GM19043 (cell line): ENCODE measurements at regions not wholly inside any gene's neighbourhood (a gene's known extent, or its start where the extent isn't known, plus 50 kb on each side); places are given as distances from the start of the nearest gene placed in this dataset.

Source experiments
- ATAC-seq: cut with Tn5 transposase; IDR thresholded peaks from one replicate; pipeline ENCODE4 v1.9.1; 2021; ENCODE audit warnings: low read depth; ENCODE audit not compliant: unreplicated experiment

DNA sequence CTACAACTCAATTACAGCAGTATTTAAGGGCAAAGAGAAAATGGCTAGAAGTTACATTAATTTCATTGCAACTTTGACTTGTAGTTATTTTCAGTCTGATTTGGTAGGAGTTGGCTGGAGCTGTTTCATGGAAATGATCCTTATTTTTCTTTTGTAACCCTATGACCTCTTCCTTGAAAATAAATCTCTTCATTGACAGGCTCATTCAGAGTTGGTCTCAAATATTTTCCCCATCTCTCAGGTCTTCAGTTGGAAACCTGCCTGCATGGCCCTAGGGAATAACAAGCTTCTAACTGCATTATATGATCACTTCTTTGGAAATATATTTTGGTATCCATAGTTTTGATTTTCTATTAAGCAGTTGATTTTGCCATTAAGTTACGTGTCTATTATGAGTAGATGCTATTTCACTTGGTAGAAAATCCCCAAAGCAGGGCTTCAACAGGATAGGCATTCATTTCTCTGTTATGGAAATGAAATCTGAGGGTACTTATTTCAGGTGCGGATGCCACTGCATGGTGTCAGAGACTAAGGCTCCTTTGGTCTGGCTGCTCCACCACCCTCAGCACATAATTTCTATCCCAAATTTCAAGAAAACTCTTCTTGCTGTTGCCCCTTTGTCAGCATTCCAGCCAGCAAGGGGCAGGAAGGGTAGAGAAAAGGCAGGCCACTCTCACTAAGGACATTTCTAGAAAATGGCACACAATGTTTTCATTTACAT is 502.5 kb downstream of the SPRY1 start:
- ATAC-seq, result no peak

DNA sequence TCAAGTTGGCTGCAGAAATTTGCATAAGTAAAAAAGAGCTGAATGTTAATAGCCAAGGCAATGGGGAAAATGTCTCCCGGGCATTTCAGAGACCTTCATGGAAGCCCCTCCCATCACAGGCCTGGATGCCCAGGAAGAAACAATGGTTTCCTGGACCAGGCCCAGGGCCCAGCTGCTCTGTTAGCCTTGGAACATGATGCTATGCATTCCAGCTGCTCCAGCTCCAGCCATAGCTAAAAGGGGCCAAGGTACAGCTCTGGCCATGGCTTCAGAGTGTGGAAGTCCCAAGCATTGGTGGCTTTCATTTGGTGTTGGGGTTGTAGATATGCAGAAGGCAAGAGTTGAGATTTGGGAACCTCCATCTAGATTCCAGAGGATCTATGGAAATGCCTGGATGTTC is 508.3 kb downstream of the SPRY1 start:
- no peak for ATAC-seq

DNA sequence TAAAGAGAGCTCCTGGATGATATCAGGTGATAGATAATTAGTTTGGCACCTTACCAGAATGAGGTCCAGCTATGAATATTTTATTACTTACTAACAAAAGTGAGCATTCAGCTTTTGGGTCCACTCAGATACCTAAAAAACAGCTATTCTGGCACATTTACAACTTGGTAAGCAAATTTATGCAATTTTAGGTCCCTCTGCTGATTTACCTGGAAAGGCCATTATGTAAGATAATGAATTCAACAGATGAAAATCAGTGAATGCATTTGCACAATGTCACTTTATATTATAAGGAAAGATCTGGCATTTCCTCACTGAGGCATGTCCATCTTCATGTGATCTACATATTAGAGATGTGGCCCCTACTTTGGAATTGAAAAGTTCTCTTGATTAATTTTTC is 517.0 kb downstream of the SPRY1 start:
- ATAC-seq, result no peak

DNA sequence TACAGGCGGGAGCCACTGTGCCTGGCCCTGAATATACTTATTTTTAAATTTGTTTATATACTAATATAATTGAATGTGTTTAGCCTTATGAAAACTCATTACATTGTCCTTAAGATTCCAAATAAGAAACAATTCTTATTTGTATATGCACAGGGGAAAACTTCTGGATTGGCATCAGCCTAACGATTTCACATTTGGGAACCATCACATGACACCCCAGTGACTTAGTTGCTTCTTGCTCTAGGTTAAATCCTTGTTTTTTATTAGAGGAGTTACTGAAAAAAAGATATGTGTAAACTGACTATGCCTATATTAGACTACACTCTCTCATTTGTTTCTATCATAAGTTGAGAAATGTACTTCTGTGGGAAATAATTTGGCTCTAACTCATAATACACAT is 520.2 kb downstream of the SPRY1 start:
- ATAC-seq, result no peak

DNA sequence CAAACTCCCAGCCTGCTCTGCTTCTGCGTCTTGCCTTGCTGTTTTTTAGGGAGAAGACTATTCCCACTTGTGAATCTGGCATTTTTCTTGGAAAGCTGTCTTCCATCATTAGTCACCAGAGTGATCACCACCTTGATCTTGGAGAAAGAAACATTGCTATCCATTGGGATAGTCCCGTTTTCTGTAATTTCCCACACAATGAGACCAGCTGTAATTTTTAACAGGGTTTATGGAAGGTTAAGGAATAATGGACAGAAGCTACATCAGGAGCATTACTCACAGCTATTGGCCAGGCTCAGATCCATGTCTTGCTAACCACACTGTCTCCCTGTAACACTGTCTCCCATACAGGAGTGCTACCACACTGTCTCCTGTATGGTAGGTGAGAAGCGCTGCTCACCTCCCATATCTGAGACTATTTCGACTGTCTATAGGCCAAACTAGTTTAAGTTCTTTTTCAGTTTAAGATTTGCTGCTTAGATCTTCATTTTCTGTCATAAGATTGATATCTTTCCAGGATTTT is 523.0 kb downstream of the SPRY1 start:
- no peak for ATAC-seq

DNA sequence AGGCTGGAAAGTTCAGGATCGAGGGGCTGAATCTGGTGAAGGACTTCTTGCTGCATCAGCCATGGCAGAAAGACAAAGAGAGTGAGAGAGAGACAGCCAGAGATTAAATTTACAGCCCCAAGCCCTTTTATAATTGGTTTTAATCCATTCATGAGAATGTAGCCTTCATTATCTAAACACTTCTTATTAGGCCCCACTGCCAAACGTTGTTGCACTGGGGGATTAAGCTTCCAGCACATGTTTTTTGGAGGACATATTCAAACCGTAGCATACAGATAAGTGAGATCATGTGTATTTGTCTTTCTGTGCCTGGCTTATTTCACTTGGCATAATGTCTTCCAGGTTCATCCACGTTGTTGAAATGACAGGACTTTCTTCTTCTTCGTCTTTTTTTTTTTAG is 524.7 kb downstream of the SPRY1 start:
- no peak for ATAC-seq

DNA sequence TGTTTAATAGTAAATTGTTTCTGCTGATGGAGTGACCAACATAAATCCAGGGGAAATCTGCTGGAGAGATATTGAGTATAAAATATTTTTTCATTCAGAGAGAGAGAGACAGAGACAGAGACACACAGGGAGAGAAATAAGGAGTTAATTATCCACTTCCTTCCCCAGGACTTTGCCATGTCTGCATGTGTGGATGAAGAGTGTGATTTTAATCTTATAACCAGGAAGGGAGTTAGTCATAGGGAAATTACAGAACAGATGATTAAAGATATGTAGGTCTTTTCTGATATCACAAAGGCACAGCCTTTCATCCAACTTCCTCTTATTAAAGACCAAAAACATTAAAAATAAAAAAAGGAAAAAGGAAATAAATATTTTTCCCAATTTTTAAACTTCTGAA is 526.3 kb downstream of the SPRY1 start:
- ATAC-seq, result no peak

DNA sequence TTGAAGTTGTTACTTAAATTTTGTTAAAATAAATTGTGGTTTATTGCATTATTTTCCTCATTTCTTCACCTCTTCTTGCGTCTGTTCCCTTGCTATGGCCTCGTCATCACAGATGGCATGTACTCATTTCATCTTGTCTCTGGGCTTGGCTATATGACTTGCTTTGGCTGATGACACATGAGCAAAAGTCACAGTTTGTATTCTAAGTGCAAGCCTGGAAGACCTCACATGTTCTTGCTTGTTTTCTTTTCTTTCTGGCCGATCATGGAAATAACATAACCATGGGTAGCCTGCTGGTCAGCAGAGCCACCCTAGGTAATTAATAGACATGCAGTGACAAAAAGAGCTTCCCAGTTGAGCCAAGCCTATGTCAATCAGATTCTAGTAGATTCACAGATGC is 527.9 kb downstream of the SPRY1 start:
- no peak for ATAC-seq

DNA sequence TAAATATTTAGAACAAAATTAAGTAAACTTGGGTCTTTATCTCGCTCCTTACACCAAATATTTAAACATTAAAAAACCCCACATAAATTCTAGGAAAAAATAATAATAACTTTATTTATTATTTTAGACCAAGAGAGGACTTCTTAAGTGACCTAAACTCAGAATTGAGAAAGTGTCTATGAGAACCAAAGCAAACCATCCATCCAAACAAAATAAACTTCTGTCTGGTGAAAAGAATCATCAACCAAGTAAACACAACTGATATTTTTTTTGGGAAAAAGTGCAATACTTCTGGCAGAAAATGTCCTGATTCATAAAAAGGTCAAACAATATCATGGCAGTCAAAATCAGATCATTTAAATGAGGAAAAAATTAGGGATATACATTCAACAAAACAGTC is 533.0 kb downstream of the SPRY1 start:
- no peak for ATAC-seq

DNA sequence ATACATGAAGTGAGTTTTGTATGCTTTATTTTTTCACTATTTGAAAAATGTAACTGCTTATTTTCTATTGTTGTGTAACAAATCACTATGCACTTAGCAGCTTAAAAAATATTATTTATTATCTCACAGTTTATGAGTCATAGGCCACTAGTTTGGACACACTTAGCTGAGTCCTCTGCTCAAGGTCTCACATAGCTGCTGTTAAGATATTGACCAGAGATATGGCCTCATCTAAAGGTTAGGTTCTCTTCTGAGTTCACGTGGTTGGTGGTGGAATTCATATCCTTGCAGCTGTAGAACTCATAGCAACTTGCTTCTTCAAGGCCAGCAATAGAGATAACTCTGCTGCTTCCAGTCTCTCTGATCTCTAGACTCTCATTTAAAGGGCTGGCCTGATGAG is 534.4 kb downstream of the SPRY1 start:
- ATAC-seq, result no peak

DNA sequence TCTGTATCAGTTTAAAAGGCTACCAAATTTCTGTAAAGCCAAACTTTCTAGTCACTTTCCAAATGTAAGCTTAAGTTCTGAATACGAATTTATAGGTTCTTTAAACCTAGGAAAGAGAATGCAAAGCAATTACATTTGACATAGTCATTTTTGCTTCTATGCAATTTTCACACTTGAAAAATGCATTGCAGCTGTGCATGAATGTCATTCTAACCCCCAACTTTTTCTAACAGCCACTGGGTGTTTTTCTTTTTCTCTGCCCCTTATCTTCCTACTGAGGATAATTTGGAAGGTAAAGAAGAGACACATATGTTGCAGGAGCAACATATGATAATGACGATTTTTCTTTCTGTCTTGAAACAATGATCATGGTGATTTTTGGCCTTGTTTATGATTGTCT is 537.5 kb downstream of the SPRY1 start:
- ATAC-seq, result no peak

DNA sequence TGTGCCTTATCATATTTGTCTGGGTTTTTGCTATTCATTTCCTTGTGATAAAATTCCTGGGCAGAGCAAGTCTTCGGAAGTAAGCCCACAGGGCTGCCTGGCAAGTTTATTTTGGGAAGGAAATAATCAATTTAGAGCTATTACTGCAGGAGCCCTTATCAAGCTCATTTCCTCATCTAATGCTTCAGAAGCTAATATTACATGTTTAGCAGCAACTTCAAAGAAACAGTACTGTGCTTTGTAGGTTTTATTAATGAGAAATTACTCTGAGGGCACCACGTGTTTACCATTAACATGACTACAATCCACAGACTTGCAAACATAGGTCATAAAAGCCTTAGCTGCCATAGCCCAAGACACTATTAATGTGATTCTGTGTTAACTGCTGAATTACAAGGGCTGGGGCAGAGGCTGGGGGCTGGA is 540.0 kb downstream of the SPRY1 start:
- ATAC-seq, result no peak

DNA sequence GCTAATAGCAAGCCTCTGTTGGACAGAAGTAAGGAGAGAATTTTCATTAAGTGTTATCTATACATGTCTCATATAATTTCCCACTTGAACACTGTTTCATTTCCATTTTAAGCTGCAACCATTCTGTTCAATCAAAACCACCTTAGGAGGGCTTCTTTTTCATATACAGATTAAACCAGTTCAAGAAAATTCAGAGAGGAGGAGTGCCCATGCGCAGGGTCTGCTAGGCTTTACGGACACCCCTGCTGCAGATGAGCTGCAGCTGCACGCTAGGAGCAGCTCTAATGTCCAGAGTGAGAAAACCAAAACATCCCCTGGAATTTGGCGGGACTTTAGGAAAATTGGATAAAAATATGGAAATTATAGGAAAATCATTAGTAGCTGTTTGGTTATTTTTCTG is 541.0 kb downstream of the SPRY1 start:
- ATAC-seq, result no peak

DNA sequence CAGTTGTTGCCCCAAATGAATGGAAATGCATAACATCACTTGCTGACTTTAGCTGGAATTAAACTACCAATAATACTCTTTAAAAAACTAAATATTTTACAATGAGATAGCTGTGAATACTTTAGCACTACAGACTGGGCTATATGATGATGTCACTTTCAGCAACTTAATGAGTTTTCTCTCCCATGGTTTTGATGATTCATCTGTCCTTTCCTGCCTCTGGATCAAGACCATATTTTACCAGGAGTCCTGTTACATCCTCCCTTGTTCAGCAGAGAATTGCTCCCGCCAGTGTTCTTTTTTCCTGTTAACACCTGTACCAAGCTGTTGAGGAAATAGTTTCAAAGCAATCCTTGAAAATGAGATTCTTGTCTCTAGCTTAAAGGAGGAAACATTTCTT is 543.0 kb downstream of the SPRY1 start:
- ATAC-seq, result no peak

DNA sequence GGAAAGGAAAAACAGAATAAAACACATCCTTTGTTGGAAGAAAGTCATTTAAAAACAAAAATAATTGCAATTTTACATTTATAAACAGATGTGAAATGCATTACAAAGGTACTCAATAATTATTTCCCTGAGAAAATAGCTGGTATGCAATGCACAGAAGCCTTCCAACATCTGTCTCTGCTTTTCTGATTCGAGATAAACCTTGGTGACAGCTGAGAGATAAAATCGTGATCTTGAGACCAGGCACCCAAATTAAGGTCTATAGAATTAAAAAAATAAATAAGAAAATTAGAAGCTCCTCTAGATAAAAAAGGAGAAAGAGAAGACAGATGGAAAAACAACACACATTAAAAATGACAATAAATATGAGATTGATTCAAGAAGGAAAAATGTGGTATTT is 544.0 kb downstream of the SPRY1 start:
- ATAC-seq, result no peak

DNA sequence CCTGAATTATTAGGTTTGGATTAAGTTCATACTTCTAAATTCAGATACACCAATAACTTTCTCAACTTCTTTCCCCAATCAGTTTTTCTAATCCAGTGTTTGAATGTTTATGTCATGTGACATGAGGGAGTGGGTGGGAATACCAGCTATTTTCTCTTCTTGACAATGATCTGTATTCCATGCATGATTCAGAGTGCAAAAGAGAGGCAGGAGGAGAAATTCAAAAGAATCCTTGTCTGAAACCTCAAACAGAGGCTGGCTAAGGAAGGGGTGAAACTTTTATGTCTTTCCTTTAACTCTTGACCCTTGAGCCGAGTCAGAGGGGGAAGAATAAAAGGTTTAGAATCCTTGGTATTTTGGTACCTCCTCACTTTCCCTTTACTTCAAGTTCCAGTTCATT is 544.7 kb downstream of the SPRY1 start:
- ATAC-seq, result no peak

DNA sequence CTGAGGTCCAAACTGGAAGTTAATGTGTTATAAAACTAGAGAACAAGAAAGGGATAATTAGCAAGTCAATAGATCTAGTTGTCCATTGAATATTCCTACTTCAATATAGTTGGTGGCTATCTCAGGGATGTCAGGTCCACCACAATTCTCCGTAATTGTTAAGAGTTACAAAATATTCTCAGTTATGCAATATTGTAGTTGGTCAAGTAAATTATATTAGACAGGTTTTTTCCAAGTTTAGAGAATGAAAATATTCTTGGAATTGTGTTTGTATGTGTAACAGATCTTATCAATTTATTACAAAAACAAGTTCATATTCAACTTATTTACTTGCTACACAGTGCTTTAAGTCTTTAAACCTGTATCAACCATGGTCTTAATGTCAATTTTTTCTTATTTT is 547.4 kb downstream of the SPRY1 start:
- no peak for ATAC-seq

DNA sequence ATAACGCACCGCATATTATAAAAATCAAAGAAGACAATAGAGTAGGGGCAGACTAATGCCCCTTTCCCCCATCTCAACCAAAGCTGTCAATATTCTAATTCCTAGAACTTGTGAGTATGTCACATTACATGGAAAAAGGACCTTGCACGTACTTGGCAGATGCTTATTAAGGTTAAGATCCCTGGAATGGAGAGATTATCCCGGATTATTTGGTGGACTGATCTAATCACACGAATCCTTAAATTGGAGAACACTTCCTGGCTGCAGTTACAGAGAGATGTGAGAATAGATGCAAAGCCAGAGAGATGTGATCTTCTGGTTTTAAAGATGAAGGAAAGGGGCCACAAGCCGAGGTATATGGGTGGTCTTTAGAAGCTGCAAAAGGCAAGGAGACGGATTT is 548.7 kb downstream of the SPRY1 start:
- no peak for ATAC-seq

DNA sequence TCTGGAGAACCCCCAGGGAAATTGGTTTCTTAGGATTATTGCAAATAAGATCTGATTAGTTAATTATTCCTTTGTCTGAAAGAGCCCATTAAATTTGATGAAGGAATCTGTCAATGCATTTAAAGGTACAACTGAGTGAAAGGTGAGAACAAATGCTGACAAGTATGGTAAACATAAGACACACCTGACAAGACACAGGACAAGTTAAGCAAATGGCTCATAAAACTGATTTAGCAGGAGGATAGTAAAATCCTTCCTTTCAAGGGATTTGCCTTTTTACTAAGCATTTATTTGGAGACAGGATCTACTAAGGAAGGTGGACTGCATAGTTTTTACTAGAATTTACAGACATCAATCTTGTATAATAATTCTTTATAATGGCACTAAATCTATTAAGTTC is 553.9 kb downstream of the SPRY1 start:
- no peak for ATAC-seq

DNA sequence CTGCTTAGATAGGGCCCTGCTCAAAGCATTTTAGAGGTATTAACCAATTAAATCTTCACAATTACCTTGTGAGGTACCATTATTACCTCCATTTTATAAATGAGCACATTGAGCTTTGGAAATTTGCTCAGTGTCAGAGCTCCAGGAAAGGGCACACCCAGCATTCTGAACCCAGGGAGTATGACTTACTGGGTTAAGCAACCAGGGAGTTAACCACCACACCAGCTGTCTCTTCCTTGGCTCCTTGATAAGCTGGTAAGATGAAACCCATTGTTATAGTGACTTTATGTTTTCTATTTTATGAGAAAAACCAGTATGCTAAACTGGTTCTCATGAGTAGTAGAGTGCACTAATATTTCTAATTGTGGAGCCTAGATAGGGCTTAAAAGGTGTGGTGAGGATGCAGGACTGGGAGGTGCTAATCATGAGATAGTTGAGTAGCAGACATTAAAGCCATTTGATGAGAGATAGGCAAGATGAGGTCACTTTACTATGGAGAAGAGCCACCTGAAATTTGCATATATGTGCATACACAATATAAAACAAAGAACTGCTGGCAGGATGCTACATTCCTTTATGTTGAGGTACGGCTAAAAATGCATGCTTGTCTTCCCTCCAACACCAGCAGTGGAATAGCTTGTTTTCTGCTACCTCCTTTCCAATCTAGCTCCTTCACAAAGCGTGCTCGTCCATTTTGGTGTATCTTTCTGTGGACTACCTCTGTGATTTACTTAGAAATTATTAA is 556.1 kb downstream of the SPRY1 start:
- ATAC-seq, result no peak

DNA sequence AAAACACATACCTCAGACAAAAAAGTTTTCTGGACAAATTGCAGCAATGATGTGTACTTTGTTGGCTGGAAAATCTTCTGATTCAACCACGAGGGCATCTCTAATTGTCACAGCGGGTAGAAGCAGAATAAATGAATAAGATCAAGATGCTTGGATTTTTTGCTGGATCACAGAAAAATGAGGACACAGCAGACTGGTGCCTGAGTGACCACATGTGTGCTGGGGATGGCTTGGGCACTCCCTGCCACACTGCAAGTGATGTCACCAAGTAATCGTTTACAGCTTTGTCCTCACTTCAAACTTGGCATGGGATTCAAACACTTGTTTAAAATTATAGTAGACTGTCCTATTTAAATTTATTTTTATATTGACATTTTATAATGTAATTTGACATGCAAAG is 557.0 kb downstream of the SPRY1 start:
- ATAC-seq, result no peak

DNA sequence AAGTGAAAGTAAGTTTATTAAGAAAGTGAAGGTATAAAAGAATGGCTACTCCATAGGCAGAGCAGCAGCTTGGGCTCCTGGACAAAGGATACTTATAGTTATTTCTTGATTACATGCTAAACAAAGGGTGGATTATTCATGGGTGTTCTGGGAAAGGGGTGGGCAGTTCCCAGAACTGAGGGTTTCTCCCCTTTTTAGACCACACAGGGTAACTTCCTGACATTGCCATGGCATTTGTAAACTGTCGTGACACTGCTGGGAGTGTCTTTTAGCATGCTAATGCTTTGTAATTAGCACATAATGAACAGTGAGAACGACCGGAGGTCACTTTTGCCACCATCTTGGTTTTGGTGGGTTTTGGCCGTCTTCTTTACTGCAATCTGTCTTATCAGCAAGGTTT is 557.6 kb downstream of the SPRY1 start:
- ATAC-seq, result no peak
